HG03045 (cell line): ENCODE measurements at regions not wholly inside any gene's neighbourhood (a gene's known extent, or its start where the extent isn't known, plus 50 kb on each side); places are given as distances from the start of the nearest gene placed in this dataset.
"Not testable (repeated sequence)": the region's sequence is repeated elsewhere in the genome, so short reads cannot be mapped to it uniquely, and the experiment has no call there.

Experiments used
- ATAC-seq: cut with Tn5 transposase; IDR thresholded peaks from one replicate; pipeline ENCODE4 v1.9.1; 2021; ENCODE audit warnings: mild to moderate bottlenecking, moderate library complexity; ENCODE audit not compliant: unreplicated experiment

GRCh38 chr2:76697439-76697838, 824.7 kb downstream of the LRRTM4 start:
- not testable (repeated sequence) for ATAC-seq

- ATAC-seq, result no peak
Observed at GRCh38 chr2:76692908-76693307, 829.3 kb downstream of the LRRTM4 start.

- no peak for ATAC-seq
Observed at GRCh38 chr2:76688732-76689131, 833.4 kb downstream of the LRRTM4 start.

- no peak for ATAC-seq
Observed at GRCh38 chr2:76687923-76688322, 834.3 kb downstream of the LRRTM4 start.

GRCh38 chr2:76684756-76685155, 837.4 kb downstream of the LRRTM4 start:
- ATAC-seq, result no peak

GRCh38 chr2:76679025-76679396, 843.2 kb downstream of the LRRTM4 start:
- ATAC-seq, result no peak

- no peak for ATAC-seq
Observed at GRCh38 chr2:76678383-76679024, 843.7 kb downstream of the LRRTM4 start.

GRCh38 chr2:76675212-76675611, 847.0 kb downstream of the LRRTM4 start:
- ATAC-seq, result no peak

GRCh38 chr2:76672798-76673197, 849.4 kb downstream of the LRRTM4 start:
- no peak for ATAC-seq

- no peak for ATAC-seq
Observed at GRCh38 chr2:76669966-76670465, 852.2 kb downstream of the LRRTM4 start.

GRCh38 chr2:76668279-76668678, 853.9 kb downstream of the LRRTM4 start:
- ATAC-seq, result no peak

GRCh38 chr2:76667821-76668271, 854.3 kb downstream of the LRRTM4 start:
- no peak for ATAC-seq

- no peak for ATAC-seq
Observed at GRCh38 chr2:76642129-76642528, 880.0 kb downstream of the LRRTM4 start.

GRCh38 chr2:76641506-76641905, 880.7 kb downstream of the LRRTM4 start:
- no peak for ATAC-seq

GRCh38 chr2:76640905-76641304, 881.3 kb downstream of the LRRTM4 start:
- no peak for ATAC-seq

GRCh38 chr2:76639171-76639680, 883.0 kb downstream of the LRRTM4 start:
- ATAC-seq, result no peak

GRCh38 chr2:76633276-76633921, 888.8 kb downstream of the LRRTM4 start:
- no peak for ATAC-seq

GRCh38 chr2:76625101-76625500, 897.1 kb downstream of the LRRTM4 start:
- no peak for ATAC-seq

GRCh38 chr2:76613330-76613729, 902.6 kb upstream of the GCFC2 start:
- no peak for ATAC-seq

- no peak for ATAC-seq
Observed at GRCh38 chr2:76612764-76613163, 902.0 kb upstream of the GCFC2 start.

GRCh38 chr2:76610451-76610850, 899.7 kb upstream of the GCFC2 start:
- ATAC-seq, result no peak

GRCh38 chr2:76599732-76600368, 889.1 kb upstream of the GCFC2 start:
- peak; percentile 87 for ATAC-seq
